ENCODE measurements at regions not wholly inside any gene's neighbourhood (a gene's known extent, or its start where the extent isn't known, plus 50 kb on each side); places are given as distances from the start of the nearest gene placed in this dataset.

GRCh38 chrX:5402461-5402860, 826.2 kb downstream of the NLGN4X start:
- no peaks in the 10 kb centered on the region for H3K4me1 ChIP-seq (ENCODE audit: insufficient read depth, low read length, poor library complexity, severe bottlenecking)
- H3K36me3 ChIP-seq (ENCODE audit: insufficient read depth, low read length): no peaks in the 10 kb centered on the region
- no peaks in the 10 kb centered on the region for H3K27me3 ChIP-seq (ENCODE audit: insufficient read depth, low read length, poor library complexity, severe bottlenecking)
- no peak overlapping the region for H3K4me3 ChIP-seq (ENCODE audit: low read length, poor library complexity, severe bottlenecking)
- no peak overlapping the region for H3K9ac ChIP-seq (ENCODE audit: low read depth, low read length, poor library complexity, severe bottlenecking)
- H3F3A ChIP-seq (ENCODE audit: low read depth): no peaks in the 10 kb centered on the region
- no peaks in the 10 kb centered on the region for H3K79me2 ChIP-seq (ENCODE audit: insufficient read depth, low read length)
- no peaks in the 10 kb centered on the region for H4K20me1 ChIP-seq (ENCODE audit: insufficient read depth, low read length, poor library complexity, severe bottlenecking)
- H3K9me3 ChIP-seq (ENCODE audit: insufficient read depth, low read depth, low read length): no peaks in the 10 kb centered on the region
- TF ChIP-seq EZH2phosphoT487 (IDR thresholded peaks at IDR 0.05; ENCODE audit: borderline replicate concordance) (no peak), CTCF (conservative IDR thresholded peaks at IDR 0.05; ENCODE audit: low read length) (no peak)
- H2AFZ ChIP-seq (ENCODE audit: low read length): no peak overlapping the region
- no peak overlapping the region for H3K4me2 ChIP-seq (ENCODE audit: low read depth, low read length, poor library complexity, severe bottlenecking)
- H3K9me2 ChIP-seq (replicated peaks; ENCODE audit: low read depth, low read length): no peaks in the 10 kb centered on the region

GRCh38 chrX:5399403-5399802, 829.3 kb downstream of the NLGN4X start:
- H2AFZ ChIP-seq (ENCODE audit: low read length): no peak overlapping the region
- no peaks in the 10 kb centered on the region for H3K79me2 ChIP-seq (ENCODE audit: insufficient read depth, low read length)
- TF ChIP-seq CTCF (conservative IDR thresholded peaks at IDR 0.05; ENCODE audit: low read length): no peak
- TF ChIP-seq EZH2phosphoT487 (IDR thresholded peaks at IDR 0.05; ENCODE audit: borderline replicate concordance): no peak
- no peaks in the 10 kb centered on the region for H3K27me3 ChIP-seq (ENCODE audit: insufficient read depth, low read length, poor library complexity, severe bottlenecking)
- no peaks in the 10 kb centered on the region for H4K20me1 ChIP-seq (ENCODE audit: insufficient read depth, low read length, poor library complexity, severe bottlenecking)
- H3F3A ChIP-seq (ENCODE audit: low read depth): no peaks in the 10 kb centered on the region
- no peaks in the 10 kb centered on the region for H3K4me1 ChIP-seq (ENCODE audit: insufficient read depth, low read length, poor library complexity, severe bottlenecking)
- no peak overlapping the region for H3K9ac ChIP-seq (ENCODE audit: low read depth, low read length, poor library complexity, severe bottlenecking)
- no peaks in the 10 kb centered on the region for H3K36me3 ChIP-seq (ENCODE audit: insufficient read depth, low read length)
- no peaks in the 10 kb centered on the region for H3K9me3 ChIP-seq (ENCODE audit: insufficient read depth, low read depth, low read length)
- no peak overlapping the region for H3K4me3 ChIP-seq (ENCODE audit: low read length, poor library complexity, severe bottlenecking)
- no peak overlapping the region for H3K4me2 ChIP-seq (ENCODE audit: low read depth, low read length, poor library complexity, severe bottlenecking)
- H3K9me2 ChIP-seq (replicated peaks; ENCODE audit: low read depth, low read length): no peaks in the 10 kb centered on the region

- H3F3A ChIP-seq (ENCODE audit: low read depth): no peaks in the 10 kb centered on the region
- no peaks in the 10 kb centered on the region for H3K4me1 ChIP-seq (ENCODE audit: insufficient read depth, low read length, poor library complexity, severe bottlenecking)
- H4K20me1 ChIP-seq (ENCODE audit: insufficient read depth, low read length, poor library complexity, severe bottlenecking): no peaks in the 10 kb centered on the region
- H3K9ac ChIP-seq (ENCODE audit: low read depth, low read length, poor library complexity, severe bottlenecking): no peak overlapping the region
- H3K79me2 ChIP-seq (ENCODE audit: insufficient read depth, low read length): no peaks in the 10 kb centered on the region
- H3K9me2 ChIP-seq (replicated peaks; ENCODE audit: low read depth, low read length): no peaks in the 10 kb centered on the region
- no peaks in the 10 kb centered on the region for H3K9me3 ChIP-seq (ENCODE audit: insufficient read depth, low read depth, low read length)
- no peak overlapping the region for H2AFZ ChIP-seq (ENCODE audit: low read length)
- TF ChIP-seq CTCF (conservative IDR thresholded peaks at IDR 0.05; ENCODE audit: low read length) (no peak), EZH2phosphoT487 (IDR thresholded peaks at IDR 0.05; ENCODE audit: borderline replicate concordance) (no peak)
- H3K36me3 ChIP-seq (ENCODE audit: insufficient read depth, low read length): no peaks in the 10 kb centered on the region
- no peak overlapping the region for H3K4me2 ChIP-seq (ENCODE audit: low read depth, low read length, poor library complexity, severe bottlenecking)
- H3K4me3 ChIP-seq (ENCODE audit: low read length, poor library complexity, severe bottlenecking): no peak overlapping the region
- H3K27me3 ChIP-seq (ENCODE audit: insufficient read depth, low read length, poor library complexity, severe bottlenecking): no peaks in the 10 kb centered on the region
These were observed 831.3 kb downstream of the NLGN4X start for GRCh38 chrX:5397409-5397808.

Data from Loucy (cell line).